GM18858 (cell line): ENCODE measurements at regions not wholly inside any gene's neighbourhood (a gene's known extent, or its start where the extent isn't known, plus 50 kb on each side); places are given as distances from the start of the nearest gene placed in this dataset.
"Not testable (repeated sequence)": the region's sequence is repeated elsewhere in the genome, so short reads cannot be mapped to it uniquely, and the experiment has no call there.

Source experiments
- ATAC-seq: cut with Tn5 transposase; IDR thresholded peaks from one replicate; pipeline ENCODE4 v1.9.1; 2021; ENCODE audit not compliant: unreplicated experiment

GRCh38 chr2:106293271-106293783 is 99.2 kb upstream of the UXS1 start:
- no peak for ATAC-seq

DNA sequence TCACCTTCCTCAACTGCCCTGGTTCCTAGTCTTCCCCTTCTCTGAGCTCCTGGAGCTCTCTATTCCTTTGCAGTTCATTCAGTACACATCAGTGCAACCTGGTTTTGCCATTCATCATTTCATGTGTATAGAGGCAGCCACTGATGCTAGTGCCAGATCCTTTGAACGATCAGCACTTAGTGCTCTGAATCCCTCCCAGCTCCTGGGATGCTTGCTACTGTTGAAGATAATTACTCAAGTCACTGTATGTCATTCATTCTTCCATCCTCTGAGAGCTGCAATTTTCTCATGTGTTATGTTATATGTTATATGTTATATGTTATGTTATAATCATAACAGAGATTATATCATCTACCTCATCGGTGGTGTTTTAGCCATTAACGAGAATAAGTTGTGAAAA is 98.5 kb upstream of the UXS1 start:
- ATAC-seq: no peak

DNA sequence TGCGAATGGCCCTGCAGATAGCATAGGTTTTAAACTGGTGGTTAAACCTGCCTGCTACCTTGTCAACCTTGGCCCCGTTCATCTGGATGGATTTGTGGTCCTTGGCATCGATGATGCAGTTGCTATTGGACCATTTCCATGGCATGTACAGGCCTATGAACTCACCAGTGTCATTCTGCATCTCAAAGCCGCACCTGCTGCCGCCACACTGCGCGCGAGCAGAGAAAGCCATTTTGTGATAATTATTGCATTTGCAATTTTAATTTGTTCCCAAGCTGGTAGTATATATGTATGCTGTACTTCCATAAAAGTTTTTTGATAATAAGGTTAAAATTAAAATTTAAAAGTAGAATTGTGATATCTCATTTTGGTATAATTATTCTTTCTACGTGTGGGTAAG is 94.8 kb upstream of the UXS1 start:
- no peak for ATAC-seq

DNA sequence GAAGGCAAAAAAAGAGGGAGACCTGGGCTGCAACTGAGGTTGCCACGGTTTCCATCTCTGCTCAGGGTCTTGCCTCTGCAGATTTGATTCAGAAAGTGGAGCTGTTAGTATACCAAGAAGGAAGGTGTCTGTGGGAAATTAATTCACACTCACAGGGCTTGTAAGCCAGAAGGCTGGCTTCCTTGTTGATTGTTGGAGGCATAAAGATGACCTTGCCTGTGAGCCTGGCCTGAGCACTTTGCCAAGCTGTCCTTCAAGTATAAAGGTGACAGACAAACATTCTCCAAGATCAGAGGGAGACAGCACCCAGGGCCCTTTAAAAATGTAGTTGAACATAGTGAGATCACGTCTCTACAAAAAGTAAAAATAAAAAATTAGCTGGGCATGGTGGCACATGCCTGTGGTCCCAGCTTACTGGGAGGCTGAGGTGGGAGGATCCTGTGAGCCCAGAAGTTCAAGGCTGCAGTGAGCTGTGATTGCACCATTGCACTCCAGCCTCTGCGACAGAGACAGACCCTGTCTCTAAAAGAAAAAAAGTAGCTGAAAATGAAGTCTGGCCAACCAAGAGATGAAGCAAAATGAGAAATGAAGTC is 91.2 kb upstream of the UXS1 start:
- ATAC-seq: no peak

DNA sequence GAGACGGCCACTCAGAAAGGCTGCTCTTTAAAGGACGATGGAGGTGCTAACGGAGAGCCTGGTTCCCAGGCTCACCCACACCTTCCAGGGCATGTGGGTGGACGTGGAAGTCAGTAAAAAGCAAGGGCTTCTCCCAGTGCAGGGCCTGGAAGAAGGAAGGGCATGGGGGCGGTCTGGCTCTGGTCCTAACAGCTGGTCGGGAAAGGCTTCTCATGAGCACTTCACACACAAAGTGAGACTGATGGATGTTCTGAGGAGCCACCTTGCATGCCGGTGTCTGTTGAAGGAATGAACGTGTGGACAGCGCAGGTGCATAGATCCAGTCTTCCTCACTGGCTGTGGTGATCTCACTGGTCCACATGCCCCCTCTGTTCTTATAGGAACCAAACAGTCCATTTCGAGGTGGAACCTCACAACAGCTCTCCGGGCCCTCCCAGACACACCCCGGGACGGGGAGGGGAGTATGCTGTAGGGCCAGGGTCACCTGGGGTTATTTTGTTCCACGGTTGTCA is 90.6 kb upstream of the UXS1 start:
- ATAC-seq: no peak

GRCh38 chr2:106284255-106284654 is 90.2 kb upstream of the UXS1 start:
- no peak for ATAC-seq

DNA sequence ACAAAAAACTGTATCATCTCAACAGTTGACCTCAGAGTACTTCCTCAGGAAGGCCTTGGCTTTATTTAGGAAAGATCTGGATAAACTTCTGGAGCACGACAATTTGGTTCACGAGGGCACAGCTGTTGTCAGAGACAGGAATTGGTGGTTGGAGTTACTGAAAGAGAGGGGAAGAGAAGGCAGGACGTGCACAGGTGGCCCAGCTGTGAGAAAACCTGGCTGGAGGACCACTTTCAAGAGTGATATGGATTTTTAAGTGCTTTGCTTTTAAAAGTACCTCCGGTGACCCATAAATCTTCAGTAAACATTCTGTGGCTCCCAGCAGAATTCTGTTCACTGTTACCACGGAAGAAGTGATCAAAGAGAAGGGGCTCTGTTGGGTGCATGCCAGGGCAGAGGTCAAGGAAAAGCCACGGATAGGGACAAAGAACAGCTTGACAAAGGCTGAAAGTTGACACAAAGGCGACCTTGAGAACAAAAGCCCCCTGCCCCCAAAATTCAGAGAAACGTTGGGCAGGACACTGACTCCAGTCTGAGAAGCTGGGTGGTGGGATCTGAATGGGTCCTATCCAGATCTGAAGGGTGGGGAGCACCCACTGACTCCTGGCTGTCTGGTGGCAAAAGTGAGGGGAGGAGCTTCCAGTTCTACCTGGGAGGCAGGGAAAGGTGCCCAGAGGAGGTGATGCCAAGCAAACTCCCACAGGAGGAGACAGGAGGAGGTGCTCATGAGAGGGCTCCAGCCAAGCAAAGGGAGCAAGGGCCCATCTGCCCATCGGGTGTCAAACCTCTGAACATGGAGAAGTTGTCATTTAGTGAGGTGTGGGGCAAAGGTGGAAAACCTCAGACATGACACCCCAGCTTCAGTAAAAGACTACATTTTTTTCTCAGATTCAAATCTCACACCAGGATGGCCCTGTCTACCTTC is 89.4 kb upstream of the UXS1 start:
- ATAC-seq: not testable (repeated sequence)

GRCh38 chr2:106282462-106283170 is 88.5 kb upstream of the UXS1 start:
- ATAC-seq: no peak

GRCh38 chr2:106281907-106282430 is 87.9 kb upstream of the UXS1 start:
- ATAC-seq: not testable (repeated sequence)

DNA sequence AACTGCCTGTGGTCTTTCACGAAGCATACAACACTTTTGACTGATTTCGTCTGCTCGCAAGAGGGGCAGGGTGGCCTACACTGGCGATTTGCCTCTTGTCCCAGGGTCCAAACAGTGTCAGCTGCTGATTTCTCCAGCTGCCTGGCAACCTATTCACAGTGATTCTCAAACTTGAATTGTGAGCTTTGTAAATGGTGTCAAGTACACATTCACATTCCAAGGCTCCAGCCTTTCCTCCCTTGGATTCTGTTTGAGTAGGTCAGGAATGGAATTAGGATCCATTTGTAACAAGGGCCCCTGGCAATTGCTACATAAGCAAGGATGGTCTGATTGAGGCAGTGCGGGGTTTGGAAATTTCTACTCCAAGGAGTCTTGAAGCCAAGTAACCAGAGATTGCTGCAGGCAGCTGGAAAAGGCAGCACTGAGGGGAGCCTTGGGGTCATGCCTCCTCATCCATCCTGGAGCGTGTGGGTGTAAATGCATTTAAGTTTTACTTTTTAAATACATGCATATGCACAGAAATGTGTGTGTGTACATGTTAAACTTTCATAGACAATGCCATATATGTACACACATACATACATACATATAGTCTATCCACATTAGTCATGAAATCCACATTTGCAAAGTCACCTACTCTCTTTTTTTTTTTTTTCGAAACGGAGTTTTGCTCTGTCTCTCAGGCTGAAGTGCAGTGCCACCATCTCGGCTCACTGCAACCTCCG is 86.8 kb upstream of the UXS1 start:
- ATAC-seq: no peak

DNA sequence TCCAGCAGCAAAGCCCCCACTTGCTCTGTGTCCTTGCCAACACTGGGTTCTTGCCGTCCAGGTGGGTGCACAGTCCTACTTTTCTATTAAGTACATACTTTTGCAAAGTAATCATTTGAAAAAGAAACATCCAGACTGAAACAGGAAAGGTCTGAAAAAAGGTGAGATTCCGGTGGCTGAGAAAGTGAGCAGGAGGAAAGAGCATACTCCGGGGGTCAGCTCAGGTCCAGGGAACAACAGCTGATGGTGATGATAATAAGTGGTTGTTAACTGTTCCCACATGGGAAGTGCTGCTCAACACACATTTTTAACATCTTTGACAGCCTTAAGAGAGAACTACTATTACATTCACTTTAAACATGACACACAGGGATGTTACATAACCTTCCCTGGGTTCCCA is 86.1 kb upstream of the UXS1 start:
- ATAC-seq: no peak

DNA sequence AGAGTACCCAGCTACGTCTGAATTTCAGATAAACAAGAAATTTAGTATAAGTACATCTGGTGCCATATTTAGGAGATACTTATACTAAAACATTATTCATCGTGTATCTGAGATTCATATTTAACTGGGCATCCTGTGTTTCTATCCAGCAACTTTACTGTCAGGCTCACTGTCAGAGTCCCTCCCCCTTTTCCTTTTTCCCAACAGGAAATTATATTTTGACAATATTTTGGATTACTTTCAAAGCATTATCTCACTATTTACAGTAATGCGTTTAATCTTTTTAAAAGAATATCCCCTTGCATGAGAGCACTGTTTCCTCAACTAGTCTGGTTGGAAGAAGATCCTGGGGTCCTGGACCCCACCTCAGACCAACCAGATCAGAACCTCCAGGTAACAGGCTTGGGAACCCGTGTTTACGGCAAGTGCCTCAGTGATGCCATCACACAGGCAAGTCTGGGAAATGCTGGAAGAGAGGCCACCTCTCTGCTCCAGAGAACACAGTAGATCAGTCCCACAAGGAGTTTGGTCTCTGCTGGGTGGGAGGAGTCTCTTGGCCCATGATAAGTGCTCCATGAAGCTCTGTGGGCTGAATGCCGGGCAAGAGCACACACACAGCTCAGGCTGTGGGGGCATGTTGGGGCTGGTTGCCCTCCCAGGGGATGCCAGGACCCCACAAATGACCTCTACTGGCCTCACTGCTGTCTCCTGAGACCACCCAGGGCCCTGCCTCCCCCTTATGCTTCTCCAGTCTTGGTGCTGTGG is 84.2 kb upstream of the UXS1 start:
- ATAC-seq: no peak

GRCh38 chr2:106277426-106277825 is 83.3 kb upstream of the UXS1 start:
- no peak for ATAC-seq

GRCh38 chr2:106275971-106276370 is 81.9 kb upstream of the UXS1 start:
- ATAC-seq: no peak

DNA sequence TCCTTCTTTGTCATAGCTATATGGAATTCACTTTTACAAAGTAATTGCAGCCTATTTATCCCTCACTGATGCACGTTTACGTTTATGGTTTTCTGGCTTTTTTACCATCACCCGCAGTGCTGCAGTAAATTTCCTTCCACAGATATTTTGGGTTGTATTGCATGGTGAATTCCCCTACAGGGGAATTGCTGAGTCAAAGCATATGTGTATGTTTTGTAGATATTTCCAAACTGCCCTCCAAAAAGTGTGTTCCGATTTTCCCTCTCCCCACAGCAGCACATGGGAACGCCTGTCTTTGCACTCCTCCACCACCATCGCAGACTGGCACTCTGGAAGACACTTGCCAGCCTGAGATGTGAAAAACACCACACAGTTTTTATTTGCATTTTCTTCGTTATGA is 80.6 kb upstream of the UXS1 start:
- no peak for ATAC-seq

DNA sequence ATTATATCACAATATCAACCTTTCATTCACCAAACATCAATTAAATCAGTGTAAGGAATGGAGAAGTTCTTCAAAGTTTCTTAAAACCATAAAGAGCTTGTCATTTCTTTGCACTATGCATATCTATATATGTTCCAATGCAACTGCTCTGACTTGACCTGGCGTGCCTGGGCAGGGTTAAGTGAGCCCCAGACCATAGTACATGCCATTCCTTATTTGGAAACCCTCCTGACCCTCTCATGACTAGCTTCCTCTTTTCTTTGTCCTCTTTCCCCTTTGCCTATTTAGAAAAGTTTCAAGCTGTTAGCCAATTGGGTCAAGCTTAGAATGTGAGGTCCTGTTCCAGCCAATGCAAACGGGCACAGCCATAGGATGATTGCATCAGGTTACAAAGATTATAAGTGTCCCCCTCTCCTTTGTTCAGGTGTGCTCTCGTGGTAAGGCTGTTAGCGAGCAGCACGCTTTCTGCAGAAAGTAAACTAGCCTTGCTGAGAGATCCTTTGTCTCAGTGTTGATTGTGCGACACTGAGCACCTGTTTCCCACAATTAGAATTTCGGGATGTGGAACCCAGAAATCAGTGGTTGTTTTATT is 78.2 kb upstream of the UXS1 start:
- ATAC-seq: no peak

- ATAC-seq: no peak
These were observed 76.4 kb upstream of the UXS1 start for GRCh38 chr2:106270471-106270891.

GRCh38 chr2:106269591-106270291 is 75.6 kb upstream of the UXS1 start:
- no peak for ATAC-seq

DNA sequence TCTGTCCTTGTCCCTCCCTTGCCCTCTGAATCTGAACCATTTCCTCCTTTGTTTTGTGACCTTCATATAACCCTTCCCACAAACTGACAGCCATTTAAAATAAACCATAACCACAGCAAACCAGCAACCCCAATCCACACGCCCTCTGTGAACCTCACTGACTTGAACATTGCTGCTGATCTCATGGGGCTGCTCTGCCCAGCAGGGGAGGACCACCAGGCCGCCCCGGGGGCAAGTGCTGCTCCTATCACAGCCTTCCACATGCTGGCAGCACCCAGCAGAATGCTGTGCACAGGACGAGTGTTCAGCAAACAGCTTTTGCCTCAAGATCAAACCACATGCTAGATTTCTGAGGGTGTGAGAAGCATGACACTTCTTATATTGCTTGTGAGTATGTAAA is 73.9 kb upstream of the UXS1 start:
- no peak for ATAC-seq
